ENCODE measurements at regions not wholly inside any gene's neighbourhood (a gene's known extent, or its start where the extent isn't known, plus 50 kb on each side); places are given as distances from the start of the nearest gene placed in this dataset.

- TF ChIP-seq CTCF (CRISPR knock-in tag; IDR thresholded peaks at IDR 0.05) (no peak), ZNF256 (CRISPR knock-in tag; conservative IDR thresholded peaks at IDR 0.05) (no peak), ZEB1 (IDR thresholded peaks at IDR 0.05; ENCODE audit: insufficient replicate concordance, low read depth) (no peak), AGO2 (optimal IDR thresholded peaks at IDR 0.05; ENCODE audit: low read depth, low read length) (no peak), NFAT5 (CRISPR knock-in tag; IDR thresholded peaks at IDR 0.05) (no peak), ZNF510 (CRISPR knock-in tag; IDR thresholded peaks at IDR 0.05; ENCODE audit: low read depth) (no peak), GLMP (CRISPR knock-in tag; IDR thresholded peaks at IDR 0.05; ENCODE audit: borderline replicate concordance) (no peak), MAZ (IDR thresholded peaks at IDR 0.05; ENCODE audit: borderline replicate concordance, low read depth, low read length) (no peak), MAZ (CRISPR knock-in tag; IDR thresholded peaks at IDR 0.05; ENCODE audit: low read depth) (no peak)
- TF ChIP-seq, protein P1, sequence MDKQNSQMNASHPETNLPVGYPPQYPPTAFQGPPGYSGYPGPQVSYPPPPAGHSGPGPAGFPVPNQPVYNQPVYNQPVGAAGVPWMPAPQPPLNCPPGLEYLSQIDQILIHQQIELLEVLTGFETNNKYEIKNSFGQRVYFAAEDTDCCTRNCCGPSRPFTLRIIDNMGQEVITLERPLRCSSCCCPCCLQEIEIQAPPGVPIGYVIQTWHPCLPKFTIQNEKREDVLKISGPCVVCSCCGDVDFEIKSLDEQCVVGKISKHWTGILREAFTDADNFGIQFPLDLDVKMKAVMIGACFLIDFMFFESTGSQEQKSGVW (CRISPR knock-in tag; IDR thresholded peaks at IDR 0.05; ENCODE audit: borderline replicate concordance): no peak
These were observed 92.8 kb upstream of the KMT2C start (continued) for GRCh38 chr7:152528612-152529011.
